Liver (tissue), 8 donors: ENCODE measurements at regions not wholly inside any gene's neighbourhood (a gene's known extent, or its start where the extent isn't known, plus 50 kb on each side); places are given as distances from the start of the nearest gene placed in this dataset.

Source experiments
- DNase-seq: peaks from one replicate; pipeline ENCODE4 v3.0.0-alpha.2; 2017; ENCODE audit warnings: low spot score
- H3K27ac ChIP-seq, 2 donors: one replicate each; pipeline ENCODE4 v1.7.0; 2013; ENCODE audit warnings: inconsistent platforms in 2 of 2, low read length in 2 of 2, control low read depth in 1 of 2, low read depth in 1 of 2, mild to moderate bottlenecking in 1 of 2
- H3K27me3 ChIP-seq, 4 donors: one replicate each; pipeline versions ENCODE4 v1.6.1 to v1.7.0; 2013; ENCODE audit warnings: low read length in 3 of 4, inconsistent platforms in 1 of 4, mild to moderate bottlenecking in 1 of 4, moderate library complexity in 1 of 4; ENCODE audit not compliant: control insufficient read depth in 4 of 4, insufficient read depth in 4 of 4
- H3K36me3 ChIP-seq, 4 donors: one replicate each; pipeline versions ENCODE4 v1.6.1 to v1.7.0; 2013; ENCODE audit warnings: low read length in 3 of 4, mild to moderate bottlenecking in 3 of 4, low read depth in 1 of 4, moderate library complexity in 1 of 4; ENCODE audit not compliant: control insufficient read depth in 4 of 4, insufficient read depth in 3 of 4
- H3K4me1 ChIP-seq, 4 donors: one replicate each; pipeline versions ENCODE4 v1.6.1 to v1.7.0; 2013; ENCODE audit warnings: low read length in 3 of 4, mild to moderate bottlenecking in 3 of 4, moderate library complexity in 1 of 4; ENCODE audit not compliant: control insufficient read depth in 4 of 4, insufficient read depth in 4 of 4
- H3K4me3 ChIP-seq, 3 donors: one replicate each; pipeline versions ENCODE4 v1.6.1 to v1.7.0; 2013; ENCODE audit warnings: low read length in 3 of 3, control low read depth in 1 of 3, low read depth in 1 of 3, mild to moderate bottlenecking in 1 of 3
- H3K9ac ChIP-seq, 2 donors: one replicate each; pipeline ENCODE4 v1.7.0; 2013; ENCODE audit warnings: low read length in 2 of 2, mild to moderate bottlenecking in 2 of 2, moderate library complexity in 2 of 2, control low read depth in 1 of 2, low read depth in 1 of 2
- H3K9me3 ChIP-seq, 4 donors: one replicate each; pipeline versions ENCODE4 v1.6.1 to v1.7.0; 2013; ENCODE audit warnings: low read length in 3 of 4; ENCODE audit not compliant: control insufficient read depth in 4 of 4
- ATF3 ChIP-seq: IDR thresholded peaks from 2 replicates; pipeline ENCODE4 v1.6.1; 2016; ENCODE audit warnings: antibody characterized with exemption
- CTCF ChIP-seq: fragments of 150-350 bp; IDR thresholded peaks from 2 replicates; pipeline ENCODE4 v1.5.1; 2017; ENCODE audit warnings: improper control_type of control experiment, low read depth, low read length; ENCODE audit not compliant: missing input control
- EGR1 ChIP-seq, 2 donors: IDR thresholded peaks; 2 replicates each; pipeline ENCODE4 v1.6.1; 2016 to 2018; ENCODE audit warnings: antibody characterized with exemption in 2 of 2, low read depth in 2 of 2
- FOXA1 ChIP-seq: IDR thresholded peaks from 2 replicates; pipeline ENCODE4 v1.6.1; 2016; ENCODE audit warnings: antibody characterized with exemption
- FOXA2 ChIP-seq: IDR thresholded peaks from 2 replicates; pipeline ENCODE4 v1.6.1; 2016; ENCODE audit warnings: antibody characterized with exemption
- GABPA ChIP-seq, 2 donors: IDR thresholded peaks in 1 of 2; conservative IDR thresholded peaks in 1 of 2; 2 replicates each; pipeline ENCODE4 v1.6.1; 2016; ENCODE audit warnings: antibody characterized with exemption in 2 of 2, mild to moderate bottlenecking in 1 of 2, moderate library complexity in 1 of 2
- HNF4G ChIP-seq: IDR thresholded peaks from 2 replicates; pipeline ENCODE4 v1.6.1; 2016; ENCODE audit warnings: antibody characterized with exemption
- JUND ChIP-seq, 2 donors: IDR thresholded peaks; 2 replicates each; pipeline ENCODE4 v1.6.1; 2016; ENCODE audit warnings: antibody characterized with exemption in 2 of 2
- MAX ChIP-seq: IDR thresholded peaks from 2 replicates; pipeline ENCODE4 v1.6.1; 2016; ENCODE audit warnings: antibody characterized with exemption
- RAD21 ChIP-seq, 2 donors: IDR thresholded peaks; 2 replicates each; pipeline ENCODE4 v1.6.1; 2016; ENCODE audit warnings: antibody characterized with exemption in 2 of 2, mild to moderate bottlenecking in 2 of 2
- SP1 ChIP-seq: IDR thresholded peaks from 2 replicates; pipeline ENCODE4 v1.6.1; 2018; ENCODE audit warnings: antibody characterized with exemption, mild to moderate bottlenecking
- YY1 ChIP-seq: IDR thresholded peaks from 2 replicates; pipeline ENCODE4 v1.6.1; 2016; ENCODE audit warnings: antibody characterized with exemption, mild to moderate bottlenecking
- WGBS: extraction: QIAGEN DNeasy Blood & Tissue Kit; methylation state at CpG from one replicate; pipeline ENCODE4 v1.1.7; 2013; 5-methylcytosine and 5-hydroxymethylcytosine counted together
- TF ChIP-seq, protein P1 (sequence below): IDR thresholded peaks from 2 replicates; pipeline ENCODE4 v1.6.1; 2016; ENCODE audit warnings: antibody characterized with exemption, mild to moderate bottlenecking
- TF ChIP-seq, protein P2 (sequence below): IDR thresholded peaks from 2 replicates; pipeline ENCODE4 v1.6.1; 2016; ENCODE audit warnings: antibody characterized with exemption
- donor health status: healthy.
- donor health status: healthy.
- donor health status: healthy.
- donor health status: healthy.
- donor health status: healthy.

DNA sequence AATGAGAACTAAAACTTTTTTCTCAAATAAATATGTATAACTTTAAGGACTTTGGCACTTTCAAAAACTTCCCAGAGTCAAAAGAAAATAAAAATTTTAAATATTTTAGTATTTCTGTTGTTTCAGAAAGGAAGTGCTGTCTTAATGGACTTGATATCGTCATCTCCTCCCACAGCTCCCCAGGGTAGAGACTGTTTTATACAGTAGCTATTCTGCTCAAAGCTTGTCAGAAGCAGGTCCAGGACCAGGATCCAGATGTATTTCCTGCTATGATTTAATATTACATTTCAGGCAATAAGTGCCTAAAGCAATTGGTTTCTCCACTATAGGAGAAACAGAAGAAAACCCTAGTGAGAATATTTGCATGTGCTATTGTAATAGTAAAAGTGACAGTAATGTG is 218.5 kb upstream of the G2E3 start:
- Histone ChIP-seq H3K36me3 (no peaks in the 10 kb centered on the region), H3K4me1 (no peaks in the 10 kb centered on the region), H3K27me3 (no peaks in the 10 kb centered on the region), H3K9ac (no peak overlapping the region), H3K27ac (no peak overlapping the region), H3K4me3 (no peak overlapping the region), H3K9me3 (no peaks in the 10 kb centered on the region)
- DNase-seq, result no peak
- WGBS, result 95% methylated on average over 1 of the region's 1 CpG
- no peak for TF ChIP-seq FOXA2
- no peak for TF ChIP-seq SP1
- TF ChIP-seq RAD21 (IDR thresholded peaks at IDR 0.05), result no peak
- no peak for TF ChIP-seq YY1
- TF ChIP-seq ATF3, result no peak
- TF ChIP-seq CTCF, result no peak
- TF ChIP-seq MAX, result no peak
- no peak for TF ChIP-seq GABPA (IDR thresholded peaks at IDR 0.05 in 1 of 2, conservative IDR thresholded peaks at IDR 0.05 in 1 of 2)
- TF ChIP-seq, protein P1, sequence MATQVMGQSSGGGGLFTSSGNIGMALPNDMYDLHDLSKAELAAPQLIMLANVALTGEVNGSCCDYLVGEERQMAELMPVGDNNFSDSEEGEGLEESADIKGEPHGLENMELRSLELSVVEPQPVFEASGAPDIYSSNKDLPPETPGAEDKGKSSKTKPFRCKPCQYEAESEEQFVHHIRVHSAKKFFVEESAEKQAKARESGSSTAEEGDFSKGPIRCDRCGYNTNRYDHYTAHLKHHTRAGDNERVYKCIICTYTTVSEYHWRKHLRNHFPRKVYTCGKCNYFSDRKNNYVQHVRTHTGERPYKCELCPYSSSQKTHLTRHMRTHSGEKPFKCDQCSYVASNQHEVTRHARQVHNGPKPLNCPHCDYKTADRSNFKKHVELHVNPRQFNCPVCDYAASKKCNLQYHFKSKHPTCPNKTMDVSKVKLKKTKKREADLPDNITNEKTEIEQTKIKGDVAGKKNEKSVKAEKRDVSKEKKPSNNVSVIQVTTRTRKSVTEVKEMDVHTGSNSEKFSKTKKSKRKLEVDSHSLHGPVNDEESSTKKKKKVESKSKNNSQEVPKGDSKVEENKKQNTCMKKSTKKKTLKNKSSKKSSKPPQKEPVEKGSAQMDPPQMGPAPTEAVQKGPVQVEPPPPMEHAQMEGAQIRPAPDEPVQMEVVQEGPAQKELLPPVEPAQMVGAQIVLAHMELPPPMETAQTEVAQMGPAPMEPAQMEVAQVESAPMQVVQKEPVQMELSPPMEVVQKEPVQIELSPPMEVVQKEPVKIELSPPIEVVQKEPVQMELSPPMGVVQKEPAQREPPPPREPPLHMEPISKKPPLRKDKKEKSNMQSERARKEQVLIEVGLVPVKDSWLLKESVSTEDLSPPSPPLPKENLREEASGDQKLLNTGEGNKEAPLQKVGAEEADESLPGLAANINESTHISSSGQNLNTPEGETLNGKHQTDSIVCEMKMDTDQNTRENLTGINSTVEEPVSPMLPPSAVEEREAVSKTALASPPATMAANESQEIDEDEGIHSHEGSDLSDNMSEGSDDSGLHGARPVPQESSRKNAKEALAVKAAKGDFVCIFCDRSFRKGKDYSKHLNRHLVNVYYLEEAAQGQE, result no peak
- TF ChIP-seq EGR1 (IDR thresholded peaks at IDR 0.05; ENCODE audit: low read depth in 2 of 2), result no peak
- TF ChIP-seq, protein P2, sequence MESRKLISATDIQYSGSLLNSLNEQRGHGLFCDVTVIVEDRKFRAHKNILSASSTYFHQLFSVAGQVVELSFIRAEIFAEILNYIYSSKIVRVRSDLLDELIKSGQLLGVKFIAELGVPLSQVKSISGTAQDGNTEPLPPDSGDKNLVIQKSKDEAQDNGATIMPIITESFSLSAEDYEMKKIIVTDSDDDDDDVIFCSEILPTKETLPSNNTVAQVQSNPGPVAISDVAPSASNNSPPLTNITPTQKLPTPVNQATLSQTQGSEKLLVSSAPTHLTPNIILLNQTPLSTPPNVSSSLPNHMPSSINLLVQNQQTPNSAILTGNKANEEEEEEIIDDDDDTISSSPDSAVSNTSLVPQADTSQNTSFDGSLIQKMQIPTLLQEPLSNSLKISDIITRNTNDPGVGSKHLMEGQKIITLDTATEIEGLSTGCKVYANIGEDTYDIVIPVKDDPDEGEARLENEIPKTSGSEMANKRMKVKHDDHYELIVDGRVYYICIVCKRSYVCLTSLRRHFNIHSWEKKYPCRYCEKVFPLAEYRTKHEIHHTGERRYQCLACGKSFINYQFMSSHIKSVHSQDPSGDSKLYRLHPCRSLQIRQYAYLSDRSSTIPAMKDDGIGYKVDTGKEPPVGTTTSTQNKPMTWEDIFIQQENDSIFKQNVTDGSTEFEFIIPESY, result no peak
- no peak for TF ChIP-seq HNF4G

DNA sequence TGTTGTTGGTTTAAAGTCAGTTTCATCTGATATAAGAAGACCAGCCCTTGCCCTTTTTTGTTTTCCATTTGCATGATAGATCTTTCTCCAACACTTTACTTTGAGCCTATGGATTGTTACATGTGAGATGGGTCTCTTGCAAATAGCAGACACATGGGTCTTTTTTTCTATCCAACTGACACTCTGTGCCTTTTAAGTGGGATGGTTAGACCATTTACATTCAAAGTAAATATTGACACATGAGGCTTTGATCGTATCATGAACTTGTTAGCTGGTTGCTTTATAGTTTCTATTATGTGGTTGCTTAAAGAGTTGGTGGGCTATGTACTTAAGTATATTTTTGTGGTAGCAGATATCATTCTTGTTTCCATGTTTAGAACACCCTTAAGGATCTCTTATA is 213.4 kb upstream of the G2E3 start:
- no peaks in the 10 kb centered on the region for H3K36me3 ChIP-seq
- no peaks in the 10 kb centered on the region for H3K27me3 ChIP-seq
- 41% methylated on average over 1 of the region's 1 CpG for WGBS
- no peak overlapping the region for H3K4me3 ChIP-seq
- TF ChIP-seq GABPA (IDR thresholded peaks at IDR 0.05 in 1 of 2, conservative IDR thresholded peaks at IDR 0.05 in 1 of 2), result no peak
- TF ChIP-seq FOXA2, result no peak
- no peak for TF ChIP-seq CTCF
- no peak for TF ChIP-seq YY1
- no peak for TF ChIP-seq JUND (IDR thresholded peaks at IDR 0.05)
- no peak for TF ChIP-seq FOXA1
- no peak overlapping the region for H3K27ac ChIP-seq
- no peaks in the 10 kb centered on the region for H3K4me1 ChIP-seq
- no peak overlapping the region for H3K9ac ChIP-seq
- no peaks in the 10 kb centered on the region for H3K9me3 ChIP-seq
- no peak for DNase-seq
